OCI-LY7 (cell line): ENCODE measurements at regions not wholly inside any gene's neighbourhood (a gene's known extent, or its start where the extent isn't known, plus 50 kb on each side); places are given as distances from the start of the nearest gene placed in this dataset.

Experiments
- BruUV-seq: library from RNA; stranded (reverse); fragments of 400-500 nt; replicated peaks from 2 replicates; lab custom pipeline; 2021; lab: Mats Ljungman, UMichigan
- CTCF ChIA-PET: fragments of 300-600 bp; sonication (Branson Sonifier 250); formaldehyde crosslinking; loops from one replicate; lab custom pipeline; 2022; ENCODE audit warnings: antibody characterized with exemption; ENCODE audit not compliant: unreplicated experiment; lab: Charles Lee
- POLR2A ChIA-PET: fragments of 300-600 bp; sonication (Branson Sonifier 250); formaldehyde crosslinking; loops from one replicate; lab custom pipeline; 2022; ENCODE audit warnings: antibody characterized with exemption; lab: Charles Lee
- DNase-seq: peaks from one replicate; pipeline ENCODE4 v3.0.0-alpha.2; 2015; ENCODE audit warnings: low spot score
- H2AFZ ChIP-seq: fragments of 200-600 bp; sonication (generic), shearing (Covaris generic); 2 replicates; pipeline ENCODE4 v1.6.1; 2014; ENCODE audit warnings: mild to moderate bottlenecking, antibody characterized with exemption, low read length, moderate library complexity
- H3K27ac ChIP-seq: fragments of 200-600 bp; sonication (generic); 2 replicates; pipeline ENCODE4 v1.5.1; 2014; ENCODE audit warnings: mixed run types, low read depth, mild to moderate bottlenecking, moderate library complexity, low read length, inconsistent platforms; ENCODE audit not compliant: poor library complexity, severe bottlenecking
- H3K36me3 ChIP-seq: fragments of 200-600 bp; sonication (generic); 2 replicates; pipeline ENCODE4 v1.6.1; 2014; ENCODE audit warnings: mild to moderate bottlenecking, antibody characterized with exemption, low read length, moderate library complexity, mixed read lengths; ENCODE audit not compliant: insufficient read depth
- H3K4me1 ChIP-seq: fragments of 200-600 bp; sonication (generic); 2 replicates; pipeline ENCODE4 v1.5.1; 2014; ENCODE audit warnings: mild to moderate bottlenecking, low read length; ENCODE audit not compliant: insufficient read depth, poor library complexity, severe bottlenecking
- H3K4me2 ChIP-seq: fragments of 200-600 bp; sonication (generic); 2 replicates; pipeline ENCODE4 v1.6.1; 2014; ENCODE audit warnings: mild to moderate bottlenecking, low read length
- H3K4me3 ChIP-seq: fragments of 200-600 bp; sonication (generic); 2 replicates; pipeline ENCODE4 v1.5.1; 2014; ENCODE audit warnings: mild to moderate bottlenecking, low read depth, low read length; ENCODE audit not compliant: poor library complexity, severe bottlenecking
- H3K79me2 ChIP-seq: fragments of 200-600 bp; sonication (generic); 2 replicates; pipeline ENCODE4 v1.6.1; 2016; ENCODE audit warnings: low read depth, mild to moderate bottlenecking, low read length, moderate library complexity, mixed read lengths; ENCODE audit not compliant: insufficient read depth
- H3K9me2 ChIP-seq: fragments of 200-600 bp; sonication (generic); 2 replicates; pipeline ENCODE4 v1.6.1; 2016; ENCODE audit warnings: mild to moderate bottlenecking, low read length, mixed read lengths; ENCODE audit not compliant: insufficient read depth
- H3K9me3 ChIP-seq: fragments of 200-600 bp; sonication (generic); 2 replicates; pipeline ENCODE4 v1.6.1; 2014; ENCODE audit warnings: mild to moderate bottlenecking, mixed run types, low read length, mixed read lengths
- H4K20me1 ChIP-seq: fragments of 200-600 bp; sonication (generic); 2 replicates; pipeline ENCODE4 v1.6.1; 2014; ENCODE audit warnings: mild to moderate bottlenecking, antibody characterized with exemption, low read length, moderate library complexity, mixed read lengths; ENCODE audit not compliant: insufficient read depth
- CTCF ChIP-seq: fragments of 200-600 bp; sonication (generic); conservative IDR thresholded peaks from 2 replicates; pipeline ENCODE4 v1.5.1; 2014; ENCODE audit warnings: mild to moderate bottlenecking, antibody characterized with exemption, low read length, moderate library complexity, mixed read lengths
- EZH2phosphoT487 ChIP-seq: fragments of 200-600 bp; sonication (generic); IDR thresholded peaks from 2 replicates; pipeline ENCODE4 v1.6.1; 2018; ENCODE audit warnings: low read depth, borderline replicate concordance, mild to moderate bottlenecking, mixed run types, antibody characterized with exemption, low read length, moderate library complexity, mixed read lengths
- intact Hi-C: fragments of 100-400 bp; cut with micrococcal nuclease; formaldehyde crosslinking; loops from one replicate; pipeline ENCODE4 v1.10.0; 2022; ENCODE audit not compliant: unreplicated experiment

GRCh38 chr12:68497702-68498101, 113.0 kb upstream of the RAP1B start:
- Histone ChIP-seq H4K20me1 (no peaks in the 10 kb centered on the region), H3K9me2 (no peaks in the 10 kb centered on the region), H3K36me3 (no peaks in the 10 kb centered on the region), H3K9me3 (no peaks in the 10 kb centered on the region), H3K4me1 (no peaks in the 10 kb centered on the region), H3K4me2 (no peak overlapping the region), H3K27ac (no peak overlapping the region), H2AFZ (no peak overlapping the region), H3K4me3 (no peak overlapping the region), H3K79me2 (no peaks in the 10 kb centered on the region)
- intact Hi-C loops, result no loop called here
- no TSS peak for BruUV-seq
- POLR2A ChIA-PET, result interaction anchor here (1.4 to 1.5 kb wide), 2 partner anchors 12 to 13 kb away, joined by 3 to 4 read pairs; no protein-coding TSS in a partner anchor
- no peak for TF ChIP-seq EZH2phosphoT487
- TF ChIP-seq CTCF, result no peak
- CTCF ChIA-PET, result no interaction called here
- DNase-seq, result no peak

GRCh38 chr12:68498736-68499135, 112.0 kb upstream of the RAP1B start:
- H3K79me2 ChIP-seq, result no peaks in the 10 kb centered on the region
- H2AFZ ChIP-seq, result no peak overlapping the region
- no peaks in the 10 kb centered on the region for H3K9me3 ChIP-seq
- H3K4me2 ChIP-seq, result no peak overlapping the region
- no peaks in the 10 kb centered on the region for H4K20me1 ChIP-seq
- intact Hi-C loops, result no loop called here
- ChIA-PET POLR2A (interaction anchor here (0.7 to 1.4 kb wide), 2 partner anchors 9 to 13 kb away, joined by 3 read pairs; no protein-coding TSS in a partner anchor), CTCF (no interaction called here)
- DNase-seq, result no peak
- no peak overlapping the region for H3K4me3 ChIP-seq
- H3K36me3 ChIP-seq, result no peaks in the 10 kb centered on the region
- no peaks in the 10 kb centered on the region for H3K4me1 ChIP-seq
- no TSS peak for BruUV-seq
- H3K9me2 ChIP-seq, result no peaks in the 10 kb centered on the region
- H3K27ac ChIP-seq, result no peak overlapping the region
- TF ChIP-seq EZH2phosphoT487 (no peak), CTCF (no peak)

- ChIA-PET CTCF (no interaction called here), POLR2A (interaction anchor here (0.5 to 0.7 kb wide), 2 partner anchors 10 to 95 kb away, joined by 3 to 4 read pairs; no protein-coding TSS in a partner anchor)
- intact Hi-C loops, result no loop called here
- no peaks in the 10 kb centered on the region for H3K9me3 ChIP-seq
- DNase-seq, result no peak
- H3K4me2 ChIP-seq, result no peak overlapping the region
- H3K36me3 ChIP-seq, result no peaks in the 10 kb centered on the region
- no peaks in the 10 kb centered on the region for H3K9me2 ChIP-seq
- no peak overlapping the region for H2AFZ ChIP-seq
- no peaks in the 10 kb centered on the region for H3K79me2 ChIP-seq
- H4K20me1 ChIP-seq, result no peaks in the 10 kb centered on the region
- no peaks in the 10 kb centered on the region for H3K4me1 ChIP-seq
- BruUV-seq, result no TSS peak
- H3K27ac ChIP-seq, result no peak overlapping the region
- no peak for TF ChIP-seq CTCF
- TF ChIP-seq EZH2phosphoT487, result no peak
- H3K4me3 ChIP-seq, result no peak overlapping the region
Observed at GRCh38 chr12:68499616-68500015, 111.1 kb upstream of the RAP1B start.
